CD14-positive monocyte (primary cell): ENCODE measurements at regions not wholly inside any gene's neighbourhood (a gene's known extent, or its start where the extent isn't known, plus 50 kb on each side); places are given as distances from the start of the nearest gene placed in this dataset.

Experiments
- DNase-seq, 3 donors: peaks; one replicate each; pipeline ENCODE4 v3.0.0-alpha.2; 2011 to 2022
- H2AFZ ChIP-seq: 2 replicates; pipeline ENCODE4 v1.6.0; 2012; ENCODE audit warnings: mild to moderate bottlenecking, low read depth, low read length, inconsistent platforms; ENCODE audit not compliant: insufficient read depth, poor library complexity, severe bottlenecking
- H3K27ac ChIP-seq, 2 donors: 1 replicate in 1 of 2; 2 replicates in 1 of 2; pipeline ENCODE4 v1.5.1; 2012 to 2013; ENCODE audit warnings: low read length in 2 of 2, control low read depth in 1 of 2, inconsistent platforms in 1 of 2, low read depth in 1 of 2, mild to moderate bottlenecking in 1 of 2
- H3K27me3 ChIP-seq, 2 donors: one replicate each; pipeline versions ENCODE4 v1.6.0 to v1.6.1; 2011 to 2013; ENCODE audit warnings: low read length in 2 of 2; ENCODE audit not compliant: control insufficient read depth in 2 of 2, insufficient read depth in 2 of 2
- H3K36me3 ChIP-seq, 2 donors: replicated peaks in 1 of 2; 1 replicate in 1 of 2; 2 replicates in 1 of 2; pipeline versions ENCODE4 v1.5.1 to v1.6.1; 2012 to 2013; ENCODE audit warnings: low read length in 2 of 2, control low read depth in 1 of 2, inconsistent platforms in 1 of 2, mild to moderate bottlenecking in 1 of 2; ENCODE audit not compliant: insufficient read depth in 2 of 2, control insufficient read depth in 1 of 2
- H3K4me1 ChIP-seq, 2 donors: 1 replicate in 1 of 2; 2 replicates in 1 of 2; pipeline versions ENCODE4 v1.5.1 to v1.6.1; 2012 to 2013; ENCODE audit warnings: low read length in 2 of 2, control low read depth in 1 of 2, inconsistent platforms in 1 of 2, mild to moderate bottlenecking in 1 of 2, moderate library complexity in 1 of 2; ENCODE audit not compliant: insufficient read depth in 2 of 2, control insufficient read depth in 1 of 2
- H3K4me2 ChIP-seq: replicated peaks from 2 replicates; pipeline ENCODE3; 2012; ENCODE audit warnings: low read length, moderate library complexity, mild to moderate bottlenecking; ENCODE audit not compliant: poor library complexity, severe bottlenecking; ENCODE audit errors: extremely low read depth
- H3K4me3 ChIP-seq, 3 experiments: fragments of 200-600 bp in 1 of 3; sonication (generic) in 1 of 3; replicated peaks in 1 of 3; 1 replicate in 2 of 3; 2 replicates in 1 of 3; pipeline ENCODE4 v1.5.1; 2011 to 2013; ENCODE audit warnings: low read length in 3 of 3, mild to moderate bottlenecking in 3 of 3, control low read depth in 2 of 3, low read depth in 2 of 3, inconsistent platforms in 1 of 3, moderate library complexity in 1 of 3
- H3K79me2 ChIP-seq: 2 replicates; pipeline ENCODE4 v1.6.0; 2012; ENCODE audit warnings: mild to moderate bottlenecking, control low read depth, inconsistent platforms, low read length, moderate library complexity; ENCODE audit not compliant: insufficient read depth
- H3K9ac ChIP-seq: 2 replicates; pipeline ENCODE4 v1.6.0; 2017; ENCODE audit warnings: low read length, mild to moderate bottlenecking; ENCODE audit not compliant: insufficient read depth, poor library complexity, severe bottlenecking
- H3K9me3 ChIP-seq, 2 donors: replicated peaks in 1 of 2; 1 replicate in 1 of 2; 2 replicates in 1 of 2; pipeline versions ENCODE4 v1.5.1 to v1.6.1; 2012 to 2013; ENCODE audit warnings: low read length in 2 of 2, control low read depth in 1 of 2; ENCODE audit not compliant: control insufficient read depth in 1 of 2, insufficient read depth in 1 of 2
- H4K20me1 ChIP-seq: 2 replicates; pipeline ENCODE4 v1.6.0; 2012; ENCODE audit warnings: mild to moderate bottlenecking, low read length, control low read depth, moderate library complexity; ENCODE audit not compliant: insufficient read depth
- H3K27ac Mint-ChIP-seq, 7 donors: one replicate each; pipeline ENCODE4 v1.8.0; 2020; ENCODE audit warnings: mild to moderate bottlenecking in 7 of 7, mixed read lengths in 7 of 7, moderate library complexity in 6 of 7, inconsistent platforms in 2 of 7
- H3K27me3 Mint-ChIP-seq, 3 donors: one replicate each; pipeline ENCODE4 v1.8.0; 2021 to 2022; ENCODE audit warnings: low read depth in 3 of 3, mild to moderate bottlenecking in 3 of 3, mixed read lengths in 3 of 3, moderate library complexity in 3 of 3, inconsistent platforms in 1 of 3
- H3K36me3 Mint-ChIP-seq, 2 donors: one replicate each; pipeline ENCODE4 v1.8.0; 2020; ENCODE audit warnings: mixed read lengths in 2 of 2, inconsistent platforms in 1 of 2, mild to moderate bottlenecking in 1 of 2
- H3K4me1 Mint-ChIP-seq: one replicate; pipeline ENCODE4 v1.8.0; 2020; ENCODE audit warnings: mild to moderate bottlenecking, mixed read lengths
- H3K4me3 Mint-ChIP-seq, 2 donors: one replicate each; pipeline ENCODE4 v1.8.0; 2020; ENCODE audit warnings: mild to moderate bottlenecking in 2 of 2, mixed read lengths in 2 of 2, moderate library complexity in 1 of 2
- H3K9me3 Mint-ChIP-seq, 7 donors: one replicate each; pipeline ENCODE4 v1.8.0; 2020 to 2022; ENCODE audit warnings: mixed read lengths in 7 of 7, mild to moderate bottlenecking in 6 of 7, moderate library complexity in 6 of 7, inconsistent platforms in 2 of 7
- CTCF ChIP-seq: fragments of 200-600 bp; IDR thresholded peaks from one replicate; pipeline ENCODE4 v1.8.0; 2022; ENCODE audit warnings: antibody characterized with exemption, mild to moderate bottlenecking
- WGBS: methylation state at CpG from one replicate; pipeline ENCODE4 v1.1.5; 2013; ENCODE audit warnings: missing lambda C conversion rate; ENCODE audit not compliant: insufficient coverage; 5-methylcytosine and 5-hydroxymethylcytosine counted together
- intact Hi-C, 2 donors: fragments of 100-400 bp; cut with micrococcal nuclease; formaldehyde crosslinking; loops; one replicate each; pipeline versions ENCODE4 v1.15.0 to v1.15.1; 2023

DNA sequence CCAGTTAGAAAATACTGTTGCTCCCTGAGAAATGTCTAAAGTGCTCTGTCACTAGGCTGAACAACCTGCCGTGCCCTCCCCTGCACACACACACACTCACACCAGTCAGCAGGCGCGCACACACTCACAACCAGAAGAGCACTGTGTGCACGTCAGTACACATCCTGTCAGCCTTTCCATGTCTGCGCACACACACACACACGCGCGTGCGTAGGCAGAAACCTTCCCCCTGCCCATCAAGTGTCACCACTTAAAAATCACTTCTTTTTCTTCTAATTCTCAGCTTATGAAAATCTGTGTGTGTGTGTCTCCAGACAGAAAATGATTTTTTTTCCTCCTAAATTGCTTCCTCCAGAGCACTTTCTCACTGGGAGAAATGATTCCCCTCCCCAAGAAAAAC, 100.3 kb downstream of the EDN3 start:
- WGBS, result 18% methylated on average over 4 of the region's 9 CpGs

DNA sequence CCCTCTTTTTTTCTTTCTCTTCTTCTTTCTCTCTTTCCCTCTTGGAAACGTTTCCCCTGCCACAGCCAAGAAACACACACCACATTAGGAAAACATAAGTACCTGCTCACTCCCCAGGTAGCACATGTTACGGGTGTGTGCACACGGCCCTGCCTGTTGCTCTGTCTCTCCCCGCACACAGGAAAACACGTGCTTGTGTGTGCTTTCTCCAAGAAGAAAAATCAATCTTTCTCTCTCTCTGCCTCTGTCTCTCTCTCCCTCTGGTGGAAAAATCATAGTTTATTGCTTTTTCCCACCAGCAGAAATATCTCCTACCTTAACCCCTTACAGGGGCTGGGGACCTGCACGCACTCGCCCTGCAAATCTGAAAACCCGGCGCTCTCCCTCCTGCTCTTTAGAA, 102.3 kb downstream of the EDN3 start:
- peaks cover 0 to 4% (median 0%) of the 10 kb centered on the region in 7 donors for H3K9me3 Mint-ChIP-seq
- no peaks in the 10 kb centered on the region for H3K4me1 Mint-ChIP-seq
- Histone ChIP-seq H3K79me2 (no peaks in the 10 kb centered on the region), H3K27ac (no peak overlapping the region), H3K36me3 (no peaks in the 10 kb centered on the region), H3K4me1 (no peaks in the 10 kb centered on the region), H3K4me2 (no peak overlapping the region), H2AFZ (no peak overlapping the region), H3K9me3 (peaks cover 0 to 16% of the 10 kb centered on the region in 2 donors), H4K20me1 (no peaks in the 10 kb centered on the region), H3K9ac (no peak overlapping the region), H3K27me3 (peaks cover 26 to 54% of the 10 kb centered on the region in 2 donors), H3K4me3 (no peak overlapping the region)
- WGBS, result 12% methylated on average over 9 of the region's 9 CpGs
- no peaks in the 10 kb centered on the region for H3K36me3 Mint-ChIP-seq
- no peak overlapping the region for H3K27ac Mint-ChIP-seq
- peaks cover 0 to 19% (median 14%) of the 10 kb centered on the region in 3 donors for H3K27me3 Mint-ChIP-seq
- no peak for DNase-seq
- H3K4me3 Mint-ChIP-seq, result no peak overlapping the region
- TF ChIP-seq CTCF, result no peak
- intact Hi-C loops, result no loop called here

More for the DNA sequence above, 100.3 kb downstream of the EDN3 start:
- Mint-ChIP-seq H3K36me3 (no peaks in the 10 kb centered on the region), H3K4me1 (no peaks in the 10 kb centered on the region), H3K27ac (no peak overlapping the region), H3K9me3 (peaks cover 0 to 4% (median 0%) of the 10 kb centered on the region in 7 donors), H3K4me3 (no peak overlapping the region), H3K27me3 (peaks cover 0 to 16% (median 14%) of the 10 kb centered on the region in 3 donors)
- TF ChIP-seq CTCF, result no peak
- H3K4me3 ChIP-seq, result no peak overlapping the region
- no peak overlapping the region for H3K9ac ChIP-seq
- peaks cover 26 to 54% of the 10 kb centered on the region in 2 donors for H3K27me3 ChIP-seq
- peaks cover 0 to 16% of the 10 kb centered on the region in 2 donors for H3K9me3 ChIP-seq
- H3K79me2 ChIP-seq, result no peaks in the 10 kb centered on the region
- DNase-seq, result no peak
- H3K4me1 ChIP-seq, result no peaks in the 10 kb centered on the region
- no peaks in the 10 kb centered on the region for H3K36me3 ChIP-seq
- no peak overlapping the region for H3K27ac ChIP-seq
- intact Hi-C loops, result no loop called here
- H3K4me2 ChIP-seq, result no peak overlapping the region
- H4K20me1 ChIP-seq, result no peaks in the 10 kb centered on the region
- H2AFZ ChIP-seq, result no peak overlapping the region
